ENCODE measurements at regions not wholly inside any gene's neighbourhood (a gene's known extent, or its start where the extent isn't known, plus 50 kb on each side); places are given as distances from the start of the nearest gene placed in this dataset.

- TF ChIP-seq EGR1 (IDR thresholded peaks at IDR 0.05): no peak
- TF ChIP-seq CEBPB (IDR thresholded peaks at IDR 0.05): no peak
- no peak for TF ChIP-seq TAF1 (IDR thresholded peaks at IDR 0.05; ENCODE audit: low read depth)
- TF ChIP-seq EP300 (IDR thresholded peaks at IDR 0.05; ENCODE audit: borderline replicate concordance): no peak
- TF ChIP-seq YY1 (IDR thresholded peaks at IDR 0.05; ENCODE audit: low read depth): no peak
- no peak for TF ChIP-seq MAX (IDR thresholded peaks at IDR 0.05)
- no peak for TF ChIP-seq CREB1 (IDR thresholded peaks at IDR 0.05; ENCODE audit: low read depth)
These were observed 70.4 kb upstream of the NMU start for GRCh38 chr4:55706541-55706940.

Data from Ishikawa (cell line).